ENCODE measurements at regions not wholly inside any gene's neighbourhood (a gene's known extent, or its start where the extent isn't known, plus 50 kb on each side); places are given as distances from the start of the nearest gene placed in this dataset.

DNA sequence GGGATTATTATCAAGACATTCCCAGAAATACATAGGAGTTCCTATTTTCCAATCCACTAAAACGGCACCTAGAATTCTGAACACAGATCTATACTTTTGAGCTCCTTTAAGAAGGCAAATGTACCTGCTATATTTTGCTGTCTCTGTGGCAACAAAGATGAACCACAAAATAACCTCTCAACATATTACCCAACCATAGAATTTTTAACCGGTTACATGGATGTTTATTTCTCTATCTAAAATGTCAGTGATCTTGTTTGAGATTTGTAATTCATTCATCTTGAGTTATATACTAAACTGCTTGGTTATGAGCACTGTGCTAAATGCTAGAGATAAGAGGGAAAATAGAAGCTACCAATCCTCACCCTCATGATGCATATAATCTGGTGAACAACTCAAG, 117.5 kb upstream of the HMGCLL1 start:
- no peak for DNase-seq (ENCODE audit: low read depth)

GRCh38 chr6:55696041-55696440, 117.0 kb upstream of the HMGCLL1 start:
- no peak for DNase-seq (ENCODE audit: low read depth)

DNA sequence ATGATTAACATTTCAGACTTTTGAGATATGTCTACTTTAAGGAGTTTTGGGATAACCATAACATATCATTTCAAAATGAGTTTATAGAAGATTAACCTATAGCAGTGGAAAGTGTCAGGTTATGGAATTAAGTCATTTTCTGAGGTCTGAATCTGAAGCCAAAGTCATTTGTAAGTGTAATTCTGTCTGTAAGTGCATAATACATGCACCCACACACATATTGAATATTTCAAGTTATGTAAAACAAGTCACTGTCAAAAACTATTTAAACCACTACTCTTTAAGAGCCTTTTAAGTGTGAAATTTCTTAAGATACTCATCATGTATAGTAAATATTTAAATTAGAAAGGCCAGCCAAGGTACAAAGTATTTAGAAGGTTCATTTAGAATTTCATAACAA, 115.8 kb upstream of the HMGCLL1 start:
- DNase-seq (ENCODE audit: low read depth), result no peak

DNA sequence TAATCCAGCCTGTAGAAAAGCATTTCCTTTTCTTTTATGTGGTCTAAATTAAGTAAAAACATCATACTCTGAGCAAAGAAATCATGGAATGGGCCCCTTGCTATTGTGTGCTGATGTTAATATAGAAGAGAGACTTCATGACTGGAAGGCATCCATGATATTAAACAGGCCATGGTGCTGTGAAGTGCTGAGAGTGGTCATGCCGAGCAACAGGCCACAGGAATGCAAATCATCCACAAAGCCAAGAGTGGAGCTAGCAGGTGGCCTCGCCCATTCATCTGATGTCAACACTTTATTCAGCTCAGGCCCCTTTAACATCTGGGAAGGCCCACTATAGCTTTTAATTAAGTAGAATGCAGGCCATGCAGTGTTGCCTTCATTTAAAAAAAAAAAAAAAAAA, 115.2 kb upstream of the HMGCLL1 start:
- no peak for DNase-seq (ENCODE audit: low read depth)

- DNase-seq (ENCODE audit: low read depth), result no peak
Observed at GRCh38 chr6:55679503-55679902, 100.5 kb upstream of the HMGCLL1 start.

- no peak for DNase-seq (ENCODE audit: low read depth)
Observed at GRCh38 chr6:55678330-55679224, 99.6 kb upstream of the HMGCLL1 start.

GRCh38 chr6:55676736-55677135, 97.7 kb upstream of the HMGCLL1 start:
- no peak for DNase-seq (ENCODE audit: low read depth)

DNA sequence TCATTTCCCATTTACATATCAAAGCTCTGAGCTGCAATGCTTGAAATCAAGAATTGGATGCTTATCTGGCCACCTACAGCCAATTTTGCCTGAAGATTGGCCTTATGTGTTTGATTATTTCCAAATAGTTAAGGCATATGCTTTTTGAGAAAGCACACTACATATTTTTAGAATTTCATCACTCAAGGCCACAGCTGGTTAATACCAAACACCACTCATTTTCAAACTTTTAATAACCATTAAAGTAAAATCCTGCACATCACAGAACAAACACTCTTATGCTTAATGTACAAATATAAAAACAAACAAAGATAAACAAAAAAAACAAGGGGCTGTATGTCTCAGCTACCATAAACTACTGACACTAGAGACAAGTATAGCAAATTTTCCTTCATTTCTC, 96.9 kb upstream of the HMGCLL1 start:
- no peak for DNase-seq (ENCODE audit: low read depth)

- DNase-seq (ENCODE audit: low read depth), result no peak
Observed at GRCh38 chr6:55674672-55675071, 95.7 kb upstream of the HMGCLL1 start.

DNA sequence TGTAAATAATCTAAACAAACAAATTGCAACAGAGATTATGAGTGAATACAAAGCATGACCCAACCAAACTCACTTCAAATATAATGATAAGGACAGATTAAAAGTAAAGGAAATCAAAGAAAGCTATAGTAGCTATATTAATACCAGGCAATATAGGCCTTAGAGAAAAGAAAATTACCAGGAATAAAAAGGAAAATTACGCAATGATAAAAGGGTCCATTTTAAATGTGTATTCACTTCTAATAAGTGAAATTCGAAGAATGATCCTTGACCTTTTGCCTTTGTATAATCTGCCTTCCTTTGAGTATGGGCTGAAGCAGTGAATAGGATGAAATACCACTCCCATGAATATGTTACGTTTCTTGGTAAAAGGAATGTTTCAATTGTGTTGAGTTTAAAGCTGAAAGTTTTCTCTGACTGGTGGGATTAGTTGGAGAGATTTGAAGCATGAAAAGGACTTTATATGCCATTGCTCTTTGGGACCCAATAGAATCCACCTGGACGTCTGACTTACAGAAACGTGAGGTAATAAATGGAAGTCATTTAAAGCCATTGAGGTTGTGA, 91.9 kb upstream of the HMGCLL1 start:
- no peak for DNase-seq (ENCODE audit: low read depth)

DNA sequence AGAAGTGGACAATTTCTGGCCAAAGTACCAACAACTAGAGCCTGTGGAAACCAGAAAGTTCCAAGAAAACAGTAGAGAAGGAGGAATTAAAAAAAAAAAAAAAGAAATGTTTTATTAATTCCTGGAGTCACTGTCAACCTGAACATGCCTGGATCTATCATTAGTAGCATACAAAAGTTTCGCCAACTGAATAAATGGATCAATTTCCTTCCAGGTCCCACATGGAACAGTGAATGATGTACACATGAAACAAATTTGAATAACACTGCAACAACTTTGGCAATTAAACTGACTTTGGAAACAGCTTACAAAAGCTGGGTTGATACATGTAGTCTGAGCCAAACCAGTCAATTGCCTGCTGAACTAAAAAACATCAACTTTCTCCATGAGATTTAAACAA, 90.0 kb upstream of the HMGCLL1 start:
- DNase-seq (ENCODE audit: low read depth), result no peak

- peak; percentile 62 for DNase-seq (ENCODE audit: low read depth)
Observed at GRCh38 chr6:55668591-55668990, 89.6 kb upstream of the HMGCLL1 start.

GRCh38 chr6:55667341-55667740, 88.3 kb upstream of the HMGCLL1 start:
- no peak for DNase-seq (ENCODE audit: low read depth)

DNA sequence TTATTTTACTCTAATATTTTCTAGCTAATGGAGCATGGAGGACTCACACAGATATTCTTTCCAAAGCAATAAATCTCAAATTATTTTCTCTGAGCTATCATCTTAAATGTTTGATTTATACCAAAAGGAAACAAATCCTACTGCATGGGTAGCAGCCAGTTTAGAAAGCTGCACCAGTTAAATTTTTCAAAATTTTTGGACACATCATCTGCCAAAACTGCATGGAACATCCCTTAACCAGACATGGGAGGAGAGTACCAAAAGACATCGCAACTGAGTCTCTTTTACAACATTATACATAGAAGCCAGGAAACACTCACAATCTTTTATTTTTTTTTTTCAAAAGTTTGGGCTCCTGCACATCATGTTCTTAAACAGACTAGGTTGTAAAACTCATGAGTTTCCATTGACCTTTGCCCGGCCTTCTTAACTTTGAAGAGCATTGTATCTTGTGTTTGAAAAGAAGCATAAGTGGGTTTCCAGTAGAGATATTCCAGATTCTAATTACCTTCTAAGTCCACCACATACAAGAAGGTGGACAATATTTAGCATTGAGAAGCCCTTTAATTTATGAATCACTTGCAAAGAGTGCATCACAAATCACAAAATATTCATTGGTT, 87.7 kb upstream of the HMGCLL1 start:
- DNase-seq (ENCODE audit: low read depth), result no peak

DNA sequence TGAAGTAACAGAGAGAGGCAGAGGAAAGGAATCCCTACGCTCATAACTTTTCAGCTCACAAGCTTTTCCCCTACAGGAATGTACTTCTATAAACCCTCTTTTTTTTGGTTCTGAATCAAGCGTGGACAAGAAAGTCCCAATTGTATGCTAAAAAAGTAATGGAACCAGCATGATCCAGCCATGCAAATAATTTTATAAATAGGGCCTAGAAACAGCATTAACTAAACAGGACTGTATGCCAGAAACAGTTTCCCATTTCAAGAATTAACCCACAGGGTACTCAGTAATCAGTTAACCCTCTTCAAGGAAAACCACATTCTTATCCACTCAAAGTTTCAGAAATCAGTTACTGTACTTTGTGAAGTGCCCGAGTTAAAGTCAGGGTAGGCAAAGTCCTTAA, 87.0 kb upstream of the HMGCLL1 start:
- no peak for DNase-seq (ENCODE audit: low read depth)

DNA sequence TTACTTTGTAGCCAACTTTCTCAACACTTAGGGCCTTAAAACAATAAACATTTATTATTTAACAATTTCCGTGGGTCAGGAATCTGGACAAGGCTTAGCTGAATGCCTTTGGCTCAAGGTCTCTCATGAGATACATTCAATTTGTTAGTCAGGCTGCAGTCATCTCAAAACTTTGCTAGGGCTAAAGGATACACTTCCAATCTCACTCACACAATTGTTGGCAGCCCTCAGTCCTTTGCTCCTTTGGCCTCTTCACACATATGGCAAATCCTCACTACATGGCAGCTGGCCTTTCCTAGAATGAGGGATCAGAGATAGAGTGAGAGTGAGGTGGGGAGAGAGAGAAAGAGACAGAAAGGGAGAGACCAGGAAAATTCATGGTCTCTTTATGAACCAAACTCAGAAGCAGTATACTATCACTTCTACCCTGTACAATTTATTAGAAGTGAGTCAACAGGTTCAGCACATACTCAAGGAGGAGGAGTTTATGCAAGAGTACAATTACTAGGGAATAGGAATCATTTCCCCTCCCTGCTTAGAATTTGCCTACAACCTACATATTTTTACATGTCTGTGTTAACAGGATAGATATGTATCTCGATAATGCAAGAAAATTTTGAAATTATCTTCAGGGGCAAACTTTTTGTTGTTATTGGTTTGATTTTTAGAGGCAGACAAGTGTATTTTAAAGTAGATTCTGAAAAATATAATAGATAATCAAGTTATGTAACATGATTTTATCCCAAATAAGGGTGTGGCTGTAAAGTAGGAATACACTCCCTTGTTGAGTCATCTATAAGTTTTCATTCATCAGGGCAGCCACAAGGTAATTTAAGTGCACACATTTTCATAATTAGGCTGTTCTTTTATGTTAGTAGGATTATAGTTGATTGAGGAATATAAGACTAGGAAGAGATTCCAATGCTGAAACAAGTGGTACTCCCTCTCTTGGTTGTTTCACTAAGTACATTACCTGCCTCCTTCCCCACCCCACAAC, 85.9 kb upstream of the HMGCLL1 start:
- DNase-seq (ENCODE audit: low read depth), result no peak

- no peak for DNase-seq (ENCODE audit: low read depth)
Observed at GRCh38 chr6:55663914-55664313, 84.9 kb upstream of the HMGCLL1 start.

GRCh38 chr6:55659304-55659703, 80.3 kb upstream of the HMGCLL1 start:
- DNase-seq (ENCODE audit: low read depth), result no peak

- DNase-seq (ENCODE audit: low read depth), result no peak
Observed at GRCh38 chr6:55654445-55654844, 75.5 kb upstream of the HMGCLL1 start.

- DNase-seq (ENCODE audit: low read depth), result no peak
Observed at GRCh38 chr6:55652429-55652828, 73.4 kb upstream of the HMGCLL1 start.

DNA sequence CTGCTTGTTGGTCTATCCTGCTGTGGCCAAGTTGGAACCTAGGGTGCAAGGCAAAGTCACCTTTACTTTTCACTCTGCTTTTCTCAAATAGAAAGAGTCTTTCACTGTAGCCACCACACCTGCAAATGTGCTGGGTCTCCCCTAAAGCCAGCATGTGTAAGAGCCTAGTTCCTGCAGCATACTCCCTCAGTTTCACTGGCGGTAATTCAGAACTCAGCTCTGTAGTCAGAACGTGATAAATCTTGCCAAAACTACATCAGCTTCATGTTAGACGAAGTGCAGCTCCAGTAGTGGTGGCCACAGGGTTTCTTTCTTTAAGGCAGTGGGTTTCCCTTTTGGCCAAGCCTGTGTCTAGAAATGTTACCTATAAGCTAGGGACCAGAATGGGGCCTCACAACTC, 72.0 kb upstream of the HMGCLL1 start:
- DNase-seq (ENCODE audit: low read depth), result no peak

- peak; percentile 68 for DNase-seq (ENCODE audit: low read depth)
Observed at GRCh38 chr6:55643861-55644260, 64.9 kb upstream of the HMGCLL1 start.

Data from stromal cell of bone marrow (primary cell).